ENCODE measurements at regions not wholly inside any gene's neighbourhood (a gene's known extent, or its start where the extent isn't known, plus 50 kb on each side); places are given as distances from the start of the nearest gene placed in this dataset.

- Histone ChIP-seq H3K36me3 (no peaks in the 10 kb centered on the region), H3K27me3 (ENCODE audit: low read depth) (no peaks in the 10 kb centered on the region), H3K27ac (no peak overlapping the region), H3K4me3 (no peak overlapping the region), H3K4me1 (no peaks in the 10 kb centered on the region), H3K9me3 (no peaks in the 10 kb centered on the region)
- DNase-seq, result no peak
- intact Hi-C loops (cut with DNase I), result no loop called here
- ATAC-seq, result no peak
- no peak for TF ChIP-seq CTCF (IDR thresholded peaks at IDR 0.05)
These were observed 178.5 kb upstream of the CDH18 start for GRCh38 chr5:20166456-20166855.

GRCh38 chr5:20158006-20158405 is 170.0 kb upstream of the CDH18 start:
- no peak for TF ChIP-seq CTCF (IDR thresholded peaks at IDR 0.05)
- Histone ChIP-seq H3K27ac (no peak overlapping the region), H3K9me3 (no peaks in the 10 kb centered on the region), H3K27me3 (ENCODE audit: low read depth) (no peaks in the 10 kb centered on the region), H3K36me3 (no peaks in the 10 kb centered on the region), H3K4me3 (no peak overlapping the region), H3K4me1 (no peaks in the 10 kb centered on the region)
- intact Hi-C loops (cut with DNase I), result no loop called here
- DNase-seq (no peak), ATAC-seq (no peak)

GRCh38 chr5:20157089-20157488 is 169.1 kb upstream of the CDH18 start:
- Histone ChIP-seq H3K27ac (no peak overlapping the region), H3K9me3 (no peaks in the 10 kb centered on the region), H3K36me3 (no peaks in the 10 kb centered on the region), H3K4me1 (no peaks in the 10 kb centered on the region), H3K27me3 (ENCODE audit: low read depth) (no peaks in the 10 kb centered on the region), H3K4me3 (no peak overlapping the region)
- intact Hi-C loops (cut with DNase I), result no loop called here
- TF ChIP-seq CTCF (IDR thresholded peaks at IDR 0.05), result no peak
- no peak for DNase-seq
- no peak for ATAC-seq

- no peak for TF ChIP-seq CTCF (IDR thresholded peaks at IDR 0.05)
- intact Hi-C loops (cut with DNase I), result no loop called here
- no peaks in the 10 kb centered on the region for H3K36me3 ChIP-seq
- ATAC-seq, result no peak
- no peak overlapping the region for H3K4me3 ChIP-seq
- H3K27me3 ChIP-seq (ENCODE audit: low read depth), result no peaks in the 10 kb centered on the region
- H3K4me1 ChIP-seq, result no peaks in the 10 kb centered on the region
- H3K27ac ChIP-seq, result no peak overlapping the region
- peaks cover 4% of the 10 kb centered on the region for H3K9me3 ChIP-seq
- no peak for DNase-seq
These were observed 157.2 kb upstream of the CDH18 start for GRCh38 chr5:20145240-20145639.

GRCh38 chr5:20129501-20129900 is 141.5 kb upstream of the CDH18 start:
- no peak for TF ChIP-seq CTCF (IDR thresholded peaks at IDR 0.05)
- Histone ChIP-seq H3K27ac (no peak overlapping the region), H3K4me3 (no peak overlapping the region), H3K27me3 (ENCODE audit: low read depth) (no peaks in the 10 kb centered on the region), H3K4me1 (no peaks in the 10 kb centered on the region), H3K36me3 (no peaks in the 10 kb centered on the region), H3K9me3 (no peaks in the 10 kb centered on the region)
- no peak for ATAC-seq
- intact Hi-C loops (cut with DNase I), result no loop called here
- no peak for DNase-seq

- Histone ChIP-seq H3K4me1 (no peaks in the 10 kb centered on the region), H3K4me3 (no peak overlapping the region), H3K27ac (no peak overlapping the region), H3K36me3 (no peaks in the 10 kb centered on the region), H3K27me3 (ENCODE audit: low read depth) (no peaks in the 10 kb centered on the region), H3K9me3 (no peaks in the 10 kb centered on the region)
- TF ChIP-seq CTCF (IDR thresholded peaks at IDR 0.05), result no peak
- ATAC-seq, result no peak
- no peak for DNase-seq
- intact Hi-C loops (cut with DNase I), result no loop called here
These were observed 140.3 kb upstream of the CDH18 start for GRCh38 chr5:20128343-20128742.

Measured in lower lobe of right lung (tissue), 2 donors.